ENCODE measurements at regions not wholly inside any gene's neighbourhood (a gene's known extent, or its start where the extent isn't known, plus 50 kb on each side); places are given as distances from the start of the nearest gene placed in this dataset.

GRCh38 chr2:15732341-15733077 lies 140.8 kb downstream of the DDX1 start:
- no peak overlapping the region for H3K27ac ChIP-seq

GRCh38 chr2:15733867-15734673 lies 142.4 kb downstream of the DDX1 start:
- Histone ChIP-seq H3K9ac (no peak overlapping the region), H3K27ac (no peak overlapping the region), H3K4me3 (IDR thresholded peaks at IDR 0.05; ENCODE audit: insufficient read depth, low read depth, low read length) (no peak overlapping the region), H4K20me1 (ENCODE audit: insufficient read depth) (no peaks in the 10 kb centered on the region), H3K36me3 (ENCODE audit: insufficient read depth) (no peaks in the 10 kb centered on the region), H3K4me2 (no peak overlapping the region), H2AFZ (ENCODE audit: low read depth) (no peak overlapping the region), H3K27me3 (ENCODE audit: insufficient read depth, low read depth) (no peaks in the 10 kb centered on the region), H3K79me2 (ENCODE audit: insufficient read depth, low read depth) (no peaks in the 10 kb centered on the region), H3K4me1 (ENCODE audit: low read depth, poor library complexity, severe bottlenecking) (peaks cover 3% of the 10 kb centered on the region)
- TF ChIP-seq CTCF (conservative IDR thresholded peaks at IDR 0.05; ENCODE audit: low read depth, low read length): no peak

More at GRCh38 chr2:15732341-15733077, 140.8 kb downstream of the DDX1 start:
- Histone ChIP-seq H3K79me2 (ENCODE audit: insufficient read depth, low read depth) (no peaks in the 10 kb centered on the region), H4K20me1 (ENCODE audit: insufficient read depth) (no peaks in the 10 kb centered on the region), H3K4me2 (no peak overlapping the region), H3K9ac (no peak overlapping the region), H3K27me3 (ENCODE audit: insufficient read depth, low read depth) (no peaks in the 10 kb centered on the region), H2AFZ (ENCODE audit: low read depth) (no peak overlapping the region), H3K4me3 (IDR thresholded peaks at IDR 0.05; ENCODE audit: insufficient read depth, low read depth, low read length) (no peak overlapping the region), H3K36me3 (ENCODE audit: insufficient read depth) (no peaks in the 10 kb centered on the region), H3K4me1 (ENCODE audit: low read depth, poor library complexity, severe bottlenecking) (peaks cover 3% of the 10 kb centered on the region)
- TF ChIP-seq CTCF (conservative IDR thresholded peaks at IDR 0.05; ENCODE audit: low read depth, low read length): no peak

- no peak overlapping the region for H2AFZ ChIP-seq (ENCODE audit: low read depth)
- H3K4me3 ChIP-seq (IDR thresholded peaks at IDR 0.05; ENCODE audit: insufficient read depth, low read depth, low read length): no peak overlapping the region
- no peak overlapping the region for H3K9ac ChIP-seq
- no peak overlapping the region for H3K4me2 ChIP-seq
- H4K20me1 ChIP-seq (ENCODE audit: insufficient read depth): no peaks in the 10 kb centered on the region
- no peak for TF ChIP-seq CTCF (conservative IDR thresholded peaks at IDR 0.05; ENCODE audit: low read depth, low read length)
- H3K79me2 ChIP-seq (ENCODE audit: insufficient read depth, low read depth): no peaks in the 10 kb centered on the region
- peaks cover 3% of the 10 kb centered on the region for H3K4me1 ChIP-seq (ENCODE audit: low read depth, poor library complexity, severe bottlenecking)
- no peaks in the 10 kb centered on the region for H3K27me3 ChIP-seq (ENCODE audit: insufficient read depth, low read depth)
- no peaks in the 10 kb centered on the region for H3K36me3 ChIP-seq (ENCODE audit: insufficient read depth)
- no peak overlapping the region for H3K27ac ChIP-seq
These were observed 143.2 kb downstream of the DDX1 start for GRCh38 chr2:15734674-15735483.

GRCh38 chr2:15735484-15736326 lies 144.0 kb downstream of the DDX1 start:
- Histone ChIP-seq H3K4me1 (ENCODE audit: low read depth, poor library complexity, severe bottlenecking) (no peaks in the 10 kb centered on the region), H3K27ac (no peak overlapping the region), H3K79me2 (ENCODE audit: insufficient read depth, low read depth) (no peaks in the 10 kb centered on the region), H4K20me1 (ENCODE audit: insufficient read depth) (no peaks in the 10 kb centered on the region), H3K4me2 (no peak overlapping the region), H3K9ac (no peak overlapping the region), H3K4me3 (IDR thresholded peaks at IDR 0.05; ENCODE audit: insufficient read depth, low read depth, low read length) (no peak overlapping the region), H3K36me3 (ENCODE audit: insufficient read depth) (no peaks in the 10 kb centered on the region), H2AFZ (ENCODE audit: low read depth) (no peak overlapping the region), H3K27me3 (ENCODE audit: insufficient read depth, low read depth) (no peaks in the 10 kb centered on the region)
- no peak for TF ChIP-seq CTCF (conservative IDR thresholded peaks at IDR 0.05; ENCODE audit: low read depth, low read length)

Measured in KMS-11 (cell line).